ENCODE measurements at regions not wholly inside any gene's neighbourhood (a gene's known extent, or its start where the extent isn't known, plus 50 kb on each side); places are given as distances from the start of the nearest gene placed in this dataset.

DNA sequence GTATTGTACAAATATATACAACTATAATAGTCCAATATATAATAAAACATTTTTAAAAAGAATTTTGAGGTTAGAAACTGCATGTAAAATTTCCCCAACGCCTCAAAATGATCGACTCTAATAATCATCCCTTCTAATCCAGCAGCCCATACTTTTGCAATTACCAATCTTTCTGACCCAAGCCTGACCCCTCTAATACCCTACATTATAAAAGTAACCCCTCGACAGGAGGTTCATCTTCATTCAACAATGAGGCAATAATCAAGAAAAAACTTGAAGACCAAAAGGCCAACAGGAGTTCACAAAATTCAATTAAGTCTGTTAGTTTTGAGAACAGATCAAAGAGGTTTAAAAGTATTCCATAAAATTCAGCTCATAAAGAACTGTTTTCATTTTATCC is 393.5 kb downstream of the GPM6A start:
- H3K18ac ChIP-seq (ENCODE audit: extremely low read depth, low read length), result no peak overlapping the region
- H4K5ac ChIP-seq (ENCODE audit: insufficient read length, low read depth, low read length), result no peak overlapping the region
- no peak overlapping the region for H4K91ac ChIP-seq (replicated peaks; ENCODE audit: insufficient read length, low read length)
- no peak overlapping the region for H2AK5ac ChIP-seq (ENCODE audit: low read depth, low read length)
- no peaks in the 10 kb centered on the region for H3K36me3 ChIP-seq (ENCODE audit: control insufficient read depth in 2 of 4, insufficient read depth in 4 of 4, low read length in 3 of 4)
- no peaks in the 10 kb centered on the region for H4K20me1 ChIP-seq (replicated peaks in 1 of 2; ENCODE audit: control insufficient read depth in 1 of 2, insufficient read depth in 2 of 2, low read length in 2 of 2)
- H3K23ac ChIP-seq (ENCODE audit: insufficient read length), result no peak overlapping the region
- no peaks in the 10 kb centered on the region for H3K27me3 ChIP-seq (replicated peaks in 1 of 4; ENCODE audit: control insufficient read depth in 3 of 4, extremely low read depth in 1 of 4, insufficient read depth in 3 of 4, low read length in 3 of 4)
- DNase-seq (ENCODE audit: low read depth in 1 of 2, low spot score in 2 of 2) (no peak), FAIRE-seq (no peak)
- H3K4me2 ChIP-seq (ENCODE audit: insufficient read depth in 1 of 2, low read depth in 2 of 2, low read length in 2 of 2), result no peak overlapping the region
- H2BK20ac ChIP-seq (ENCODE audit: low read length), result no peak overlapping the region
- no peak overlapping the region for H2BK5ac ChIP-seq (ENCODE audit: low read depth, low read length)
- H3K4me1 ChIP-seq (replicated peaks in 1 of 4; ENCODE audit: control insufficient read depth in 3 of 4, insufficient read depth in 4 of 4, low read length in 3 of 4), result peaks cover 0 to 3% (median 1%) of the 10 kb centered on the region in 4 experiments; a peak in 2 of 7 replicates
- H2BK120ac ChIP-seq (replicated peaks; ENCODE audit: low read depth, low read length), result no peak overlapping the region
- 0 out of 4 replicates have a peak, but pooled peaks cover 0 to 2% of the 10 kb centered on the region in 2 experiments for H3K9me3 ChIP-seq (ENCODE audit: insufficient read depth in 2 of 2, low read depth in 1 of 2, low read length in 1 of 2)
- no peaks in the 10 kb centered on the region for H3K79me2 ChIP-seq (ENCODE audit: control insufficient read depth in 1 of 2, insufficient read depth in 2 of 2, low read length in 2 of 2)
- H3K9ac ChIP-seq (replicated peaks in 1 of 4; ENCODE audit: extremely low read depth in 1 of 4, low read depth in 3 of 4, low read length in 3 of 4), result no peak overlapping the region
- no peaks in the 10 kb centered on the region for H3K23me2 ChIP-seq (ENCODE audit: low read depth, low read length)
- no peak overlapping the region for H3K56ac ChIP-seq (replicated peaks; ENCODE audit: insufficient read length, low read depth, low read length)
- H2BK15ac ChIP-seq (ENCODE audit: low read length), result no peak overlapping the region
- H3K4me3 ChIP-seq (ENCODE audit: extremely low read depth in 1 of 4, insufficient read depth in 2 of 4, low read depth in 3 of 4, low read length in 4 of 4), result no peak overlapping the region
- no peak overlapping the region for H2AFZ ChIP-seq (ENCODE audit: low read length)
- no peak overlapping the region for H3K14ac ChIP-seq (ENCODE audit: insufficient read length)
- WGBS, 2 experiments (ENCODE audit: extremely low coverage in 1 of 2, insufficient coverage in 1 of 2, insufficient read length in 1 of 2, insufficient replicate concordance in 2 of 2, low coverage in 1 of 2, low lambda C conversion rate in 2 of 2, missing lambda C conversion rate in 1 of 2), result 92% methylated on average over 3 of the region's 3 CpGs; no CpG with 5 or more reads in 1 of the 2 experiments
- H3K79me1 ChIP-seq (ENCODE audit: low read depth, low read length), result no peaks in the 10 kb centered on the region
- no peak overlapping the region for H3K27ac ChIP-seq (ENCODE audit: low read depth, low read length)
- H3K4ac ChIP-seq (replicated peaks; ENCODE audit: insufficient read length, low read depth, low read length), result no peak overlapping the region
- CTCF ChIA-PET (ENCODE audit: partially characterized antibody), result no interaction called here
- H4K8ac ChIP-seq (ENCODE audit: extremely low read depth, insufficient read depth, low read length), result no peak overlapping the region
- no peak overlapping the region for H2BK12ac ChIP-seq (ENCODE audit: low read depth, low read length)
- POLR2A ChIA-PET (ENCODE audit: partially characterized antibody), result no interaction called here
- no peak for TF ChIP-seq HDAC2 (IDR thresholded peaks at IDR 0.05; ENCODE audit: borderline replicate concordance in 1 of 2, low read depth in 2 of 2, low read length in 2 of 2)
- TF ChIP-seq, protein P1, sequence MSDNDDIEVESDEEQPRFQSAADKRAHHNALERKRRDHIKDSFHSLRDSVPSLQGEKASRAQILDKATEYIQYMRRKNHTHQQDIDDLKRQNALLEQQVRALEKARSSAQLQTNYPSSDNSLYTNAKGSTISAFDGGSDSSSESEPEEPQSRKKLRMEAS (IDR thresholded peaks at IDR 0.05), result no peak
- no peak for TF ChIP-seq CHD1 (IDR thresholded peaks at IDR 0.05; ENCODE audit: low read depth, low read length)
- TF ChIP-seq E2F6 (IDR thresholded peaks at IDR 0.05), result no peak
- no peak for TF ChIP-seq BCL11A (IDR thresholded peaks at IDR 0.05; ENCODE audit: low read depth in 2 of 2, low read length in 2 of 2)
- TF ChIP-seq NRF1 (IDR thresholded peaks at IDR 0.05; ENCODE audit: low read depth, low read length), result no peak
- TF ChIP-seq KDM4A (IDR thresholded peaks at IDR 0.05; ENCODE audit: low read depth, low read length, severe bottlenecking), result no peak
- no peak for TF ChIP-seq ATF3 (IDR thresholded peaks at IDR 0.05; ENCODE audit: insufficient read depth, low read depth, low read length)
- TF ChIP-seq TAF1 (IDR thresholded peaks at IDR 0.05; ENCODE audit: low read depth, low read length), result no peak
- no peak for TF ChIP-seq SP4 (IDR thresholded peaks at IDR 0.05; ENCODE audit: low read length)
- no peak for TF ChIP-seq POU5F1 (IDR thresholded peaks at IDR 0.05; ENCODE audit: low read depth, low read length)
- no peak for TF ChIP-seq BACH1 (IDR thresholded peaks at IDR 0.05; ENCODE audit: low read length)
- no peak for TF ChIP-seq SRF (IDR thresholded peaks at IDR 0.05; ENCODE audit: low read depth, low read length)
- TF ChIP-seq RNF2 (IDR thresholded peaks at IDR 0.05; ENCODE audit: borderline replicate concordance, low read depth, low read length, missing control alignments, poor library complexity, severe bottlenecking), result no peak

All from H1 (cell line).